Sigmoid colon (tissue), 4 donors: ENCODE measurements at regions not wholly inside any gene's neighbourhood (a gene's known extent, or its start where the extent isn't known, plus 50 kb on each side); places are given as distances from the start of the nearest gene placed in this dataset.

ENCODE experiments used
- POLR2A ChIP-seq, 2 donors: fragments of 450-650 bp; IDR thresholded peaks; one replicate each; pipeline ENCODE4 v1.6.1; 2016; ENCODE audit warnings: antibody characterized with exemption in 2 of 2, mild to moderate bottlenecking in 2 of 2, moderate library complexity in 2 of 2
- POLR2AphosphoS5 ChIP-seq, 4 donors: sonication (generic); formaldehyde crosslinking; IDR thresholded peaks; one replicate each; pipeline ENCODE4 v1.6.1; 2017; ENCODE audit warnings: antibody characterized with exemption in 4 of 4
- TF ChIP-seq, protein P1 (sequence below), 4 experiments: fragments of 450-650 bp in 3 of 4; fragments of 200-600 bp in 1 of 4; IDR thresholded peaks; one replicate each; pipeline ENCODE4 v1.5.1; 2016 to 2019; ENCODE audit warnings: antibody characterized with exemption in 4 of 4, mild to moderate bottlenecking in 3 of 4, moderate library complexity in 2 of 4

GRCh38 chr16:47892999-47893398 lies 262.8 kb downstream of the ABCC12 start:
- TF ChIP-seq, protein P1, sequence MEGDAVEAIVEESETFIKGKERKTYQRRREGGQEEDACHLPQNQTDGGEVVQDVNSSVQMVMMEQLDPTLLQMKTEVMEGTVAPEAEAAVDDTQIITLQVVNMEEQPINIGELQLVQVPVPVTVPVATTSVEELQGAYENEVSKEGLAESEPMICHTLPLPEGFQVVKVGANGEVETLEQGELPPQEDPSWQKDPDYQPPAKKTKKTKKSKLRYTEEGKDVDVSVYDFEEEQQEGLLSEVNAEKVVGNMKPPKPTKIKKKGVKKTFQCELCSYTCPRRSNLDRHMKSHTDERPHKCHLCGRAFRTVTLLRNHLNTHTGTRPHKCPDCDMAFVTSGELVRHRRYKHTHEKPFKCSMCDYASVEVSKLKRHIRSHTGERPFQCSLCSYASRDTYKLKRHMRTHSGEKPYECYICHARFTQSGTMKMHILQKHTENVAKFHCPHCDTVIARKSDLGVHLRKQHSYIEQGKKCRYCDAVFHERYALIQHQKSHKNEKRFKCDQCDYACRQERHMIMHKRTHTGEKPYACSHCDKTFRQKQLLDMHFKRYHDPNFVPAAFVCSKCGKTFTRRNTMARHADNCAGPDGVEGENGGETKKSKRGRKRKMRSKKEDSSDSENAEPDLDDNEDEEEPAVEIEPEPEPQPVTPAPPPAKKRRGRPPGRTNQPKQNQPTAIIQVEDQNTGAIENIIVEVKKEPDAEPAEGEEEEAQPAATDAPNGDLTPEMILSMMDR (IDR thresholded peaks at IDR 0.05) = no peak
- TF ChIP-seq POLR2AphosphoS5 (IDR thresholded peaks at IDR 0.05) = no peak
- TF ChIP-seq POLR2A (IDR thresholded peaks at IDR 0.05) = no peak
